Vagina (tissue), 2 donors: ENCODE measurements at regions not wholly inside any gene's neighbourhood (a gene's known extent, or its start where the extent isn't known, plus 50 kb on each side); places are given as distances from the start of the nearest gene placed in this dataset.

Experiments used
- CTCF ChIP-seq, 3 experiments: fragments of 450-650 bp in 2 of 3; fragments of 200-600 bp in 1 of 3; sonication (generic) in 1 of 3; IDR thresholded peaks; one replicate each; pipeline ENCODE4 v1.5.1; 2017 to 2019; ENCODE audit warnings: antibody characterized with exemption in 3 of 3, mild to moderate bottlenecking in 2 of 3, moderate library complexity in 2 of 3
- POLR2A ChIP-seq, 2 donors: fragments of 450-650 bp; IDR thresholded peaks; one replicate each; pipeline ENCODE4 v1.6.1; 2017; ENCODE audit warnings: antibody characterized with exemption in 2 of 2, mild to moderate bottlenecking in 2 of 2, moderate library complexity in 2 of 2
- POLR2AphosphoS5 ChIP-seq, 2 donors: sonication (generic); formaldehyde crosslinking; IDR thresholded peaks; one replicate each; pipeline ENCODE4 v1.9.0; 2017; ENCODE audit warnings: antibody characterized with exemption in 2 of 2, mild to moderate bottlenecking in 2 of 2, low read depth in 1 of 2; ENCODE audit not compliant: insufficient read depth in 1 of 2

DNA sequence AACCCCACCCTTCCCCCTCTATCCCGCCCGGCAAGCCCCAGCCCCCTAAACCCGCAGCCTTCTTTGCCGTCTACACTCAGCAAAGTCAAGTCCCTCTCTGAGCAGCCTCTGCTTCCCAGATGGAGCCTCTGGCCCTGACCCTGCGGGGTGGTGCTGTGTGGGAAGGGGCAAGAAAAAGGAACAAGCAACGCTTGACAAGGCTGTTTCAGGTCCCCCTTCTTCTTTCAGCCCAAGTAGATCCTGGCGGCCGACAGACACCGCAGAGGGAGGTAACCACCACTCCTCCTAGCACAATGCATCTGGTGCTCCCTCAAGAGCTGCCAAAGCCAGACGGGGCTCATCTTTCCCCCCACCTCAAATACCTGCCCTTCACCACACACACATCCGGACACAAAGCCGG, 178.3 kb downstream of the ENGASE start:
- no peak for TF ChIP-seq CTCF (IDR thresholded peaks at IDR 0.05)
- TF ChIP-seq POLR2A (IDR thresholded peaks at IDR 0.05): no peak
- no peak for TF ChIP-seq POLR2AphosphoS5 (IDR thresholded peaks at IDR 0.05; ENCODE audit: insufficient read depth in 1 of 2, low read depth in 1 of 2)
